Effector CD8-positive, alpha-beta T cell (primary cell): ENCODE measurements at regions not wholly inside any gene's neighbourhood (a gene's known extent, or its start where the extent isn't known, plus 50 kb on each side); places are given as distances from the start of the nearest gene placed in this dataset.
"Not testable (repeated sequence)": the region's sequence is repeated elsewhere in the genome, so short reads cannot be mapped to it uniquely, and the experiment has no call there.

Experiments used
- DNase-seq: peaks from one replicate; lab custom pipeline; 2025; lab: John Stamatoyannopoulos, UW

- DNase-seq, result no peak
Measured at GRCh38 chr4:24208691-24209090, 318.8 kb upstream of the PPARGC1A start.

DNA sequence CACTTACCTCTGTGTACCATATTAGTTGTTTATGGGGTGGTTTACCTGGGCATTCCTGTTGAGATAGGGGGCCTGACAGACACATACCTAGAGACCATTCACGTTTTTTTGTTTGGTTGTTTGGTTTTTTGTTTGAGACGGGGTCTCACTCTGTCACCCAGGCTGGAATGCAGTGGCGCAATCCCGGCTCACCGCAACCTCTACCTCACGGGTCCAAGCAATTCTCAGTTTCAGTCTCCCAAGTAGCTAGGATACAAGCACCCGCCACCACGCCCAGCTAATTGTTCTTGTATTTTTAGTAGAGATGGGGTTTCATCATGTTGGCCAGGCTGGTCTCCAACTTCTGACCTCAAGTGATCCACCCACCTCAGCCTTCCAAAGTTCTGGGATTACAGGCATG lies 314.9 kb upstream of the PPARGC1A start:
- not testable (repeated sequence) for DNase-seq

GRCh38 chr4:24203926-24204325 lies 314.1 kb upstream of the PPARGC1A start:
- no peak for DNase-seq

DNA sequence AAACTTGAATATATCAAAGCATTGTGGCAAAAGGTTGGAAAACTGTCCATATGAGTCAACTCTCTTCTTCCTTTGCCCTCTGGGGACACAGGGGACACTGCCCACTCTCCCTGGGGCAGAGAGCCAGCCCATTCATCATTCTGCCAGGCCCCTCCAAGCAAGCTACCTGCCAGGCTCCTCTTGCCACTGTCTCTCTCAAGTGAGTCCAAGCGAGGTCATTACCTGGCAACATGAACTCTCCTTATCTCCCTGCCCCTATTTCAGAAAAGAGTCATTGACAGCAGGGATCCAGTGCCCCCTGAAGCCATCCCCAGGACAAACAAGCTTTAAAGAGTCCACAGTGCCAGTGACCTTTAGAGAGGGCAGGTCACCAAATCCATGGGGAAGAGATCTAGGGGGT lies 312.7 kb upstream of the PPARGC1A start:
- no peak for DNase-seq

DNA sequence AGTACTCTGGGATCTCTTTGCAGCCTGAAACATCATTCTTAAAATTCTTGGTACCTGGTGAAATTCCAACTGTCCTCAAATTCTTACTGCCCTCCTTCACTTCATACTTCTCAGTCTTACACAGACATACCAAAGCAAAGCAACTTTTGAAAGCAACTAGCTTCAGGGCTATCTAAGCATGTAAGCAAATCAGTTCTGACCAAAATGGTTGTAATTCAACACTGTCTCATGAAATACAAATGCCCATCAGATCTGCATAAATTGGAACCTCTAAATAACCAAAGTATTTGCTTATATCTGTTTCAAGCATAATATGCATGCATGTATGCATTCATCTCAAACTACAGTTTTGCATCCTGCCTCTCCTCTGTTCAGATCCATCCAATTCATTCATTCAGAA lies 308.1 kb upstream of the PPARGC1A start:
- DNase-seq, result no peak

DNA sequence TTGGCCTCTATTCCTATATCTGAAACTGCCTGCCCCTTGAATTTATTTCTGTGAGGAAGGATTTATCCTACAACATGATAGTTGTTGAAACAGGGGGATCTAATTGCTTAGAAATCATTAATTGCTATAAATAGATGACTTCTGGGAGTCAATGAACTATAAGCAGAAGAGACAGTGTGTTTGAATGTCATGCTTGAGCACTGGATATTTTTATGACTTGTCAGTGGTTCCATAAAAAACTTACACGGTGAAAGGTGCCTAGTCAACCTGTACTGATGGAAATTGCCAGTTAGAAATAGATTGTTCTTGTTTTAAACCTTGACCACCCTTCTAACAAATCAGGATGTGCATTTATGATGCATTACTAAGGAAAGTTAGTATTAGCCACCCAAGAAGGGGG lies 306.9 kb upstream of the PPARGC1A start:
- no peak for DNase-seq

DNA sequence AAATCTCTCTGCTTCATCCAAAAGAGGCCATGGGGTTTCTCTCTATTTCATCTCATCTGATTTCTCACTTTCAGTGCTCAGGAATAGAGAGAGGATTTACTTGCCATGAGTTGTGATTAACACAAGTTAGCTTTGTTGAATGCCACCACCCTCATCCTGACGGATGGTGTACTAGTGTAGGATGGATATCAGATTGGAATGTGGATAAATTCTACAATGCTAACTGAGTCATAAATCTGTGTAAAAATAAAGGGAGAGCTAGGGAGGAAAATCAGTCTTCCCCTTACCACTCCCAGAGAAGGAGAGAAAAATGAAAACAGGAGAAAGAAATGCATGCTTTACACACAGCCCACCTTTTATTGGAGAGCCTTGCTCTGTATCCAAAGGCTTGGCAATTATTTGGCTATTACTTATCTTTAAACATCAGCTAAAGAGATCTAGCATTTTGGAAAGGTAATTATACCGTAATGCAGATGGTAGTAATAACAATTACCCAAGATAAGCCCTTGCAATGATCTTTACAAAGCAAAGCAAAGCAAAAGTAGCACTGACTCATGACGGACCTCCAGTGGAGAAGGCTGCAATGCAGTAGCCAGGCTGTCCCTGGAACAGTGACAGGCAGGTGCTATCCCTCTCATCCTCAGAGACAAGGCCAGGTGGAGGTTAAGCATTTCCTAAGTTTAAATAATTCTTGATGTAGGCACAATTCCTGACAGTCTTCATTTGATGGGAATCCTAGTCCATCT lies 306.3 kb upstream of the PPARGC1A start:
- DNase-seq, result no peak

DNA sequence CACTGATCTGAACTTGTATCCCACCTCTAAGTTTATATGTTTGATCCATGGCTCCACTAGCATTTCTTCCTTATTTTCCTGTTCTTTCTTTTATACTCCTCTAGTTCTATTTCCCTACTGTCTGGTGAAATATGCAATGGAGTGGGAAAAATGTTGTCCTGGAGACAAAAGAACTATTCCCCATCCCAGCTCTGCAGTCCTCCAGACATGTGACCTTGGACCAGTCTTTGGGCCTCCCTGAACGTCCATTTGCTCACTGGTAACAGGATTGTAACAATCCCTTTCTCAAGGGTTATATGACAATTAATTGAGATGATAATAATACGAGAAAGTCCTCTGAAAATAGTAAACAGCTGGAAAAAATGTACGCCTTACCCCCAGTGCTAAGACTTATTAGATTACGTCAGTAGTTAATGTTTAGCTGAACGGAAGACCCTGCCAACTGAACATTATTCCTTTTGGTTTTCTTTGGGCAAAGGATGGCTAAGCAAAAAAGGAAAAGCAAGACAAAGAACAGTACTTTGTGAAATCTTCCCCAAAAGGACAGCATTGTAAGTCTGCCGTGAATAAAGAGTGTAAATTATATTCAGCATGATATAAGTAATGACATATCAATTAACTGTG lies 302.3 kb upstream of the PPARGC1A start:
- DNase-seq, result no peak

DNA sequence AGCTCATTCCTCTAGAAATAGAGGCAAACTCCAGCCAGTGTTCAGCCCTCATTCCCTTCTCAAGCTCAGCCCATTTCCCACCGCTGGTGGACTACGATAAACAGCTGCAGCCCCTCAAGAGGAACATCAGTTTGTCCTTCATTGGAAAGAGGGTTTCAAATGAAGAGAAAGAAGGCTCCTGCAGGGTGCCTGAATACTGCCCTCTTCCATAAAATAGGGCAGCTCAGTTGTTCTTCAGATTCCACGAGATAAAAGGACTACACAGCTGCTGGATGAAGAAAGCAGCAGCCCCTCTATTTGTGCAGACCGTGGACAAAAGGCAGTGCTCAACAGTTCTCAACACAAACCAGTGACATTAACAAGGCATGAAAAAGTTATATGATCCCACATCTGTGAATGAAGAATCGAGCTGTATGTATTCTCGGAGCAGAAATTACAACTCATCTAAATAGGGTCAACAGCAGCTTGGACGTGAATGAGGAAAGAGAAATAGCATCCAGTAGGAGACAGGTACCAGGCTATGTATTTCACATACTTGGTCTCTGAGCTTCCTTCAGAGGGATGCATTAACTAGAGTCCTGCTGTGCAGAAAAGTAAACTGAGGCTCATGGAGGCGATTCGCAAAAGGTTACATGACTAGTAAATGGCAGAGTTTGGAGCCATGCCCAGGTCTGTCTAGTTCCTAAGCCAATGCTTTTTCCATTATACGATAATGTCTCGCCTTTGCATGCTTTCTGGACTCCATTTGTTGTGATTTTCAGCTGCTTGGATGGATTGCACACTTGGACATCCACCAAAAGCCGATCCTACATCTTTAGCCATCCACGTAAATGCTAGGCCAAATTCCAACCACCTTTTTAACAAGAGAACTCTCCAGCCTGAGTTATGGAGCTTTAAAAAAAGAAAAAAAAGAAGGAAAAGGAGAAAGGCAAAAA lies 301.2 kb upstream of the PPARGC1A start:
- DNase-seq, result no peak

DNA sequence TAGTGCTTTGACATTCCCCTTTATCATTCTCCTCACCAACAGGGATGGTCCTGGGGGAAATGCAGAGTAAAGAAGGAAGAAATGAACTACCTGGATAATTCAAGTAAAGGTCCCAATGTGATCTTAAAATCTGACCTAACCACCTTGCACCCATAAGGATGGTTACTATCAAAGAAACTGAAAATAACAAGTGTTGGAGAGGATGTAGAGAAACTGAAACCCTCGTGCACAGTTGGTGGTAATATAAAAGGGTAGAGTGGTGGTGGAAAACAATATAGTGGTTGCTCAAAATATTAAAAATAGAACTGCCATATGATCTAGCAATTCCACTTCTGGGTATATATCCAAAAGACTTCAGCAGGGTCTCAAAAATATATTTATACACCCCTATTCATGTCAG lies 298.6 kb upstream of the PPARGC1A start:
- no peak for DNase-seq

- DNase-seq, result no peak
Measured at GRCh38 chr4:24186466-24186865, 296.6 kb upstream of the PPARGC1A start.

- no peak for DNase-seq
Measured at GRCh38 chr4:24181005-24181404, 291.2 kb upstream of the PPARGC1A start.

DNA sequence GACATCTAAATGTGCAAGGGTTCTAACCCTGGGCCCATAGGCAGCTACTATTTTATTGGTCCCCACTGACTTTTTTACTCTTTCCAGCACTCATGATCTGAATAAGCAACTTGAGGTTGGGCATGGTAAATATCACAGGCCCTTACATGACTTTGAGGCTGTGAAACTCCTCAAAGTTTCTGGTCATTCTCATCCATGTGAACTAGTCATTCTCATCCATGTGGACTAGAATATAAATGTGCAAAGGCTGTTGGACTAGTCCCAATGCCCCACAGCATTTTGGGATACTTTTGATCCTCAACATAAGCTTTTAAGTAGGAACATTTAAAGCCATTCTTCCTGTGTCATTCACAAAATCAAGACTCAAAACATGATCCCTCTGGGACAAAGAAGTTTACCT lies 290.7 kb upstream of the PPARGC1A start:
- no peak for DNase-seq

DNA sequence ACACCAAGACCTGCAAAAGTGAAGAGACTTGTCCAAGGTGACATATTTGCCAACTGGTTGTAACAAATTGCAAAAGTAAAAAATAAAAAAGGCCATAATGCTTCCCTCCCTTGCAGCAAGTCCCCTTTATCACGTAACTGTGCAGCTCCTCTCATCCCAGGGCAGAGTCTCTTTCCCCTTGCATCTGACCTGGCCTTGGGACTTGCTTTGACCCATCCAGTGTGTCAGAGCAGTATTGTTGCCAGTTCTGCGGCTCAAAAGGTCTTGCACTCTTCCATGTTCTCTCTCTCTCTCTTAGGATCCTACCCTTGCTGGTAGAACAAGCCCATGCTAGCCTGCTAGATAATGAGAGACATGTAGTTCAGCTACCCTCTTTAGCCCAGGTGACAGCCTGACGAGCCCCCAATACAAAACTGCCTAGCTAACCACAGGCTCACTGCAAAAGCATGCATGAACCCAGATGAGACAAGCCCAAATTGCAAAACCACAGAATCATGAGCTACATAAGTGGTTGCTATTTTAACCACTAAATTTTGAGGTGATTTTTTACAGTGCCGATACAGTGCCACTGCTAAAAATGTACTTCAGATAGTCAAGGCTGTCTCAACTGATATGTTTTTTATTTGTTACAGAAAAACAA lies 289.5 kb upstream of the PPARGC1A start:
- DNase-seq, result no peak

GRCh38 chr4:24177443-24177842 lies 287.6 kb upstream of the PPARGC1A start:
- DNase-seq, result not testable (repeated sequence)

- no peak for DNase-seq
Measured at GRCh38 chr4:24175707-24176106, 285.9 kb upstream of the PPARGC1A start.

GRCh38 chr4:24174602-24175001 lies 284.8 kb upstream of the PPARGC1A start:
- DNase-seq, result no peak

- no peak for DNase-seq
Measured at GRCh38 chr4:24172406-24172805, 282.6 kb upstream of the PPARGC1A start.

GRCh38 chr4:24169956-24170355 lies 280.1 kb upstream of the PPARGC1A start:
- DNase-seq, result no peak

DNA sequence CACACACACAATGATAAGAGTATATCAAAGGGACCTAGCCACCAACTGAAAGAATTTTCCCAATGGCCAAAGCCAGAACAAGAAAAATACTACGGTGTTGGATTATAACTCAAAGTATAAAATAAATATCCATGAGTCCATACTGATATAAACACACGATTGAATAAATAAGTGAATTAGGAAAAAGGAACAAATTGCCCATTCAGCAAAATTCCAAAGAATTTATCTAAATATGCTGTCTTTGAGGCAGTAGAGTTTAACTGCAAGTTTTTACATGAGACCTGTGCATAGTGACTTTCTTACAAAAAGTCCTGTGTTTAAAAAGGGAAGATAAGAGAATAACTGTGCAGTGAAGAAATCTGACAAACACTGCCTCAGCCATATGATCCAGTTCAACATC lies 278.8 kb upstream of the PPARGC1A start:
- DNase-seq, result no peak

DNA sequence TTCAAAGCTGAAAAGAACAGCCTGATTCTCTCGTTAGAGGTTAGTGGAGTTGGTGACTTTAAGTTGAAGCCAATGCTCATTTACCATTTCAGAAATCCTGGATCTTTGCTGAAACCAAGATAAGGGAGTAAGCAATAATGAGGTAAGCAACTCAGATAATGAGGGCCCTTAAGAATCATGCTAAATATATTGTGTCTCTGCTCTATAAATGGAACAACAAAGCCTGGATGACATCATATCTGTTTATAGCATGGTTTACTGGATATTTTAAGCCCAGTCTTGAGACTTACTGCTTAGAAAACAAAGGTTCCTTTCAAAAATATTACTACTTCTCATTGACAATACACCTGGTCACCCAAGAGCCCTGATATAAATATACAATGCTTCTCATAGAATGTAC lies 276.7 kb upstream of the PPARGC1A start:
- no peak for DNase-seq

- no peak for DNase-seq
Measured at GRCh38 chr4:24164797-24165196, 274.9 kb upstream of the PPARGC1A start.
